HPDE6-E6E7 (cell line): ENCODE measurements at regions not wholly inside any gene's neighbourhood (a gene's known extent, or its start where the extent isn't known, plus 50 kb on each side); places are given as distances from the start of the nearest gene placed in this dataset.

Experiments used
- DNase-seq: peaks from one replicate; pipeline ENCODE4 v3.0.0; 2011; ENCODE audit warnings: missing footprints; ENCODE audit errors: extremely low spot score

GRCh38 chr1:14524826-14525636 lies 73.5 kb upstream of the KAZN start:
- DNase-seq, result no peak

DNA sequence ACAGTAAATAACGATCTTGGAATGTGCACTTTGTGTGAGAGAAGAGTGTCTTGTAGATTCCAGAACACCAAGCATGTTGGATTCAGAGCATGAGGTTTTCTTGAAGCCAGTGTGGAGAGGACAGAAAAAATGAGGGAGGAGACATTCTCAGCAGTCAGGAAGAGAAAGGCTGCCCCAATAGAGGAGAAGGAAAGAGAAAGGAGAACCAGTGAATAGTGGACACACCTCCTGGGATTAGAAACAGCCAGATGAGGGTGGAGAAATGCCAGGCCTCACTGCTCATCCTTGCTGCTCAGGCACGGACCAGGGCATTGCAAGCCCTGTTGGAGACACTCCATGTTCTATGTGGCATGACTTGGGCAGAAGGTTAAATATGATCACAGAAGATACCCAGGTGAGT lies 69.0 kb upstream of the KAZN start:
- no peak for DNase-seq

DNA sequence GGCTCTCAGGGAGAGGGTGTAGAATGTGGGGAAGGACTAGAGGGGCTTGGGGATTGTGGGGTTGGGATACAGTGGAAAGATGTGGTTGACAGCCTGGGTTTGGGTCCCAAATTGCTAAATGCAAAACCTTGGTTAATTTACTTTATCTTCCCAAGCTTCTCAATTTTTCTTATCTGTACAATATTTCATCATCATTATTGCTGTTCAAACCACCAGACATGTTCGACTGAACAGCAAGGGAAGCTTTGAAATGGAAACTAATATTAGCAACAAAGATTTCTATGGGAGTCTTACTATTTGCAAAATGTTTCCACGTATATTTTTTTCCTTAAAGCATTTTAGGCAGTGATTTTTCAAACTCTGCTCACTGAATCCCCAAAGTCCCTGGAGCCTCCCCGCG lies 67.0 kb upstream of the KAZN start:
- no peak for DNase-seq

DNA sequence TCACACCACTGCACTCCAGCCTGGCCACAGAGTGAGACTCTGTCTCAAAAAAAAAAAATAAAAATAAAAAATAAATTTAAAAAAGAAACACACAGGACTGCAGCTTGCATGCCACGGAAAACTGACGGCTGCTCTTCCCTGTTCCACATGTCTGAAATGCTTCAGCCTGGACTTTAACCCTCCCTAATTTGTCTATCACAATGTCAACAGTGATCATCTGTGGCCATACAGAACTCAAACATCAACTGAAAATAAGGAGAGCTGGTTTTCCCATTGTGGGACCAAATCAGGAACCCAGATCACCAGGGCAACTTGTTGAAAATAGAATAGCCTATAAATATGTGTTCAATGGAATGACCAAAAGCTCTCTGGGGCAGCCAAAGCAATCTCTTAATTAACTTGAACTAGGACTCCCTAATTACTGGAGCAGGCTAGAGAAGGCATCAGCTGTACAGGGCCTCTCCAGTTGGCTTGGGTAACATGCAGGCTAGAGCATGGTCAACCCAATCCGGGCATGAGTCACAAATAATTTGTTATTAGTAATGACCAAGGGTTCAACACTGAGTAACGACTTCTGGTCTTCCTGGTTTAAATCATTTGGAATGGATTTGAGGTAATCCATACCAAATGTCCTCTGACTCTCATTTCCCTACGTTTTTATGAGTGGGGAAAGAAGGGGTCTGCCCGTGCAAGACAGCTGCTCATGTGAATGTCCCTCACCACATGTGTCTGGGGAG lies 62.7 kb upstream of the KAZN start:
- DNase-seq, result no peak

DNA sequence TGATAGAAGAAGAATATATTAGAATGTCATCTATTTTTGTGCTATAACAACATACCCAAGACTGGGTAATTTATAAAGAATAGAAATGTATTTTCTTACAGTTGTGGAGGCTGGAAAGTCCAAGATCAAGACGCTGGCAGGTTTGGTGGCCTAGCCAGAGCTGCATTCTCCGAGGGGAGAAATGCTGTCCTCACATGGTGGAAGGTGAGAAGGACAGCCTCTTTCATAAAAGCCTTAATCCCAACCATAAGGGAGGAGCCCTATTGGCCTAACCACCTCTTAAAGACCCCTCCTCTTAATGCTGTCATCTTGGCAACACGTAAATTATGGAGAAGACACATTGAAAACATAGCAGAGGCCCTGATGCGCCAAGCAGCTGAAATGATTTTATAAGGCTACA lies 60.1 kb upstream of the KAZN start:
- no peak for DNase-seq

- no peak for DNase-seq
These were observed 59.2 kb upstream of the KAZN start for GRCh38 chr1:14539309-14539708.

DNA sequence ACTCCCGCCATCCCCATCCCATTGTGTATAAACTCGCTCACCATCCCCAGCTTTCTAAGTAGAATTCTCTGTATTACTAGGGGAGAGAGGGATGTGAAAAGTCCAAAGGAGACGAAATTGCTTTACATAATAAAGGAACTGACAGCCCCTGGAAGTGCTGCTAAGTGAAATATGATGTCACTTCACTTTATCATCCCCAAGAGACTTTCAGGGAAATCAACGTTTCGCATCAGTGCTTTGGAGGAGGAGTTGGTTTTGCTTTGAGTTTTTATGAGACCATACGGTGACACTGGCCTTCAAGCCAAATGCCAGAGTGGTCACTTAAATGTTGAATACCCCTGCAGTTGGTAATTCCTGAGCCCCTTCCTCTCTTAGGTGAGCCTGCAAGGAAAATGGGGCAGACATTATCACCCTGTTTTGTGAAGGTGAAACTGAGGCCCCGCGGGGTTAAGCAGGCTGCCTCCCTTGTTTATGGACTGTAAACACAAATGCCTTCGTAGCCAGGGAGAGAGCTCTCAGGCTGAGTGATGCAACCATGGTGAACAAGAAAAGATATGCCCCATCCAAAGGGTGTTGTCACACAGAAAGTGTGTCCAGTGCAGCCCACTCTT lies 58.4 kb upstream of the KAZN start:
- DNase-seq, result no peak

- no peak for DNase-seq
These were observed 57.1 kb upstream of the KAZN start for GRCh38 chr1:14541348-14541747.

DNA sequence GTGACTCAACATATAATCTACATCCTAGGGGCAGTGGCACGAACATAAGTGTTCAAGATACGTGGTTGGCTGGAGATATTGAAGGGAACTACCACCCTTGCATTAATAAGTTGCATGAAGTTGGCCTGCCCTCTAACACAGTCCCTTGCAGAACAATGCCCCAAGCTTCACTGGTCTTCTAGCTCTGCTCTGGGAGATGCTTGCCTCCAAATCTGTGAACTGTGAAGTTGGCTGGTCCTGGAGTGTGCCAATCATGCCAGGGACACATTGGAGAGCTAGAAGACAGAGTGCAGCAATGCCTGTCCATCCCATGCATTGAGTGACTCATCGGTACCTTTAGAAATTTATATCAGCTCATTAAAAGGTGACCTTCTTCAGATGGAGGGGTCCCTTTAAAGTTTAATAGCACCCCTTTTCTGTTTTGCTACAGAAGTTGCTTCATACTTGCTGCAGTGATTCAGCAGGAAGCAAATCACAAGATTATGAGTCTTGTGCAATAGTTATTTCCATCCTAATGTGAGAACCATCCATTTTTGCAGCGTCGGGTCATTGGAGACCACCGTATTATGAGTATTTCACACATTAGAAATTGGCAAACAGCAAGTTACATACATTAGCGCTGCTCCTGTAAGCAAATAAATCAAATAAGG lies 55.2 kb upstream of the KAZN start:
- DNase-seq, result no peak

- DNase-seq, result no peak
These were observed 54.2 kb upstream of the KAZN start for GRCh38 chr1:14544319-14544718.

DNA sequence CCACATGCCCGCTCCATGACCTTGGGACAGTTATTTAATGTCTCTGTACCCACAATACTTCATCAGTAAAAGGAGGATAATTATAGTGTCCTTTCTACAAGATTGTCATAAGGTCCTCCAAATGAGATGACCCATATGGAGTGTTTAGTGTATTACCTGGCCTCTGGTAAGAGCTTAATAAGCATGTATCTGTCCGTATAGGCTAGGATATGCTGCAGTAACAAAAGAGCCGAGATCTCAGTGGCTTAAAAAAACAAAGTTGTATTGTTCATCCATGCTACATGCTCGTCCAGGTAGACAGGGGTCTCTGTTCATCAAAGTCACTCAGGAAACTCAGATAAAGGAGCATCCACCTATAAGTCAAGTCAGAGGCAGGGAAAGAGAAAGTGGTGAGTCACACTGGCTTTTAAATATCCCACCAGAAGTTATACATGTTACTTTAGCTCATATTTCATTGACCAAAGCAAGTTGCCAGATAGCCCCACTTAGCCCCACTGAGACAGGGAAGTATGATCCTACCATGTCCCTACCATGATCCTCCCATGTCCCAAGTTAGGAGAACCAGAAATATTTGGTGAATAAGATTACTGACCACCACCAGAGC lies 53.0 kb upstream of the KAZN start:
- no peak for DNase-seq

GRCh38 chr1:14546416-14546815 lies 52.1 kb upstream of the KAZN start:
- DNase-seq, result no peak
